ENCODE measurements at regions not wholly inside any gene's neighbourhood (a gene's known extent, or its start where the extent isn't known, plus 50 kb on each side); places are given as distances from the start of the nearest gene placed in this dataset.

GRCh38 chr13:22063416-22064124, 392.7 kb downstream of the FGF9 start:
- no peak for DNase-seq

GRCh38 chr13:22064854-22065620, 394.2 kb downstream of the FGF9 start:
- DNase-seq = no peak

- DNase-seq = no peak
These were observed 402.8 kb downstream of the FGF9 start for GRCh38 chr13:22073718-22074117.

GRCh38 chr13:22074403-22074802, 403.5 kb downstream of the FGF9 start:
- DNase-seq = no peak

GRCh38 chr13:22076658-22077057, 405.8 kb downstream of the FGF9 start:
- no peak for DNase-seq

GRCh38 chr13:22077205-22077683, 406.4 kb downstream of the FGF9 start:
- no peak for DNase-seq

- DNase-seq = no peak
These were observed 406.9 kb downstream of the FGF9 start for GRCh38 chr13:22077764-22078163.

- DNase-seq = no peak
These were observed 409.1 kb downstream of the FGF9 start for GRCh38 chr13:22079961-22080360.

- no peak for DNase-seq
These were observed 410.0 kb downstream of the FGF9 start for GRCh38 chr13:22080832-22081231.

- no peak for DNase-seq
These were observed 410.6 kb downstream of the FGF9 start for GRCh38 chr13:22081430-22081829.

- no peak for DNase-seq
These were observed 411.2 kb downstream of the FGF9 start for GRCh38 chr13:22082030-22082429.

- DNase-seq = no peak
These were observed 411.7 kb downstream of the FGF9 start for GRCh38 chr13:22082437-22083100.

- no peak for DNase-seq
These were observed 414.1 kb downstream of the FGF9 start for GRCh38 chr13:22085001-22085400.

- no peak for DNase-seq
These were observed 415.9 kb downstream of the FGF9 start for GRCh38 chr13:22086597-22087330.

- no peak for DNase-seq
These were observed 419.2 kb downstream of the FGF9 start for GRCh38 chr13:22090106-22090505.

GRCh38 chr13:22091222-22091970, 420.5 kb downstream of the FGF9 start:
- no peak for DNase-seq

GRCh38 chr13:22091971-22092300, 421.1 kb downstream of the FGF9 start:
- DNase-seq = no peak

- no peak for DNase-seq
These were observed 422.1 kb downstream of the FGF9 start for GRCh38 chr13:22092791-22093560.

GRCh38 chr13:22095794-22096193, 424.9 kb downstream of the FGF9 start:
- DNase-seq = no peak

- no peak for DNase-seq
These were observed 428.7 kb downstream of the FGF9 start for GRCh38 chr13:22099585-22099984.

- DNase-seq = no peak
These were observed 431.4 kb downstream of the FGF9 start for GRCh38 chr13:22102271-22102670.

Measured in activated CD8-positive, alpha-beta memory T cell treated with anti-CD3 and anti-CD28 coated beads for 24 hours (primary cell).